Hepatocyte (in vitro differentiated cells): ENCODE measurements at regions not wholly inside any gene's neighbourhood (a gene's known extent, or its start where the extent isn't known, plus 50 kb on each side); places are given as distances from the start of the nearest gene placed in this dataset.

Experiments used
- CTCF ChIP-seq: fragments of 200-600 bp; sonication (generic); IDR thresholded peaks from 2 replicates; pipeline ENCODE4 v1.5.1; 2016; ENCODE audit warnings: antibody characterized with exemption, mild to moderate bottlenecking; ENCODE audit not compliant: poor library complexity
- EZH2 ChIP-seq: fragments of 200-600 bp; sonication (generic); IDR thresholded peaks from 2 replicates; pipeline ENCODE4 v1.6.1; 2016; ENCODE audit warnings: antibody characterized with exemption, mild to moderate bottlenecking, borderline replicate concordance
- EZH2phosphoT487 ChIP-seq: fragments of 200-600 bp; sonication (generic); IDR thresholded peaks from one replicate; pipeline ENCODE4 v1.6.1; 2018; ENCODE audit warnings: antibody characterized with exemption, mild to moderate bottlenecking, low read depth, moderate library complexity; ENCODE audit not compliant: unreplicated experiment, severe bottlenecking

DNA sequence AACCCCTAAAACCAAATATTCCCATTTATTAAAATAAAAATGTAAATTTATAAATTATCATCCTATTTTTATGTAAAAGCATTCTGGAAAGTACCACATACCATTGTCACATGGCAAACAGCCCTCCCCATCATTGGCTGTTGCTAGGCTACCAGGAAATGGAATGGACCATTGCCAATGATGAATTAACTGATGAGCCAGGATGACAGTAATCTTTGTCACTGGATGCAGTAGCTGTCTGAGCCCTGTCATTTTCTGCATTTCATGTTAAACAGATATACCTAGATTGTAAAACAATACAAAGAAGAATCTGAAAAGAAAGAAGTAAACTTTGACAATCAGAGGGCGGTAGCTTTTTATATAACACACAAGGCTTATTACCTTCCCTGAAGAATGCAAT is 641.4 kb downstream of the BCL11A start:
- no peak for TF ChIP-seq EZH2
- TF ChIP-seq CTCF, result no peak
- no peak for TF ChIP-seq EZH2phosphoT487
